Lower leg skin (tissue), 3 donors: ENCODE measurements at regions not wholly inside any gene's neighbourhood (a gene's known extent, or its start where the extent isn't known, plus 50 kb on each side); places are given as distances from the start of the nearest gene placed in this dataset.

Experiments
- CTCF ChIP-seq, 3 donors: fragments of 450-650 bp; IDR thresholded peaks; one replicate each; pipeline ENCODE4 v1.5.1; 2016; ENCODE audit warnings: antibody characterized with exemption in 3 of 3, mild to moderate bottlenecking in 3 of 3, moderate library complexity in 2 of 3
- POLR2A ChIP-seq, 2 donors: fragments of 450-650 bp; IDR thresholded peaks; one replicate each; pipeline ENCODE4 v1.6.1; 2016 to 2017; ENCODE audit warnings: antibody characterized with exemption in 2 of 2, mild to moderate bottlenecking in 1 of 2, moderate library complexity in 1 of 2

GRCh38 chr6:82779041-82779440 lies 286.6 kb downstream of the UBE3D start:
- TF ChIP-seq CTCF (IDR thresholded peaks at IDR 0.05) (no peak), POLR2A (IDR thresholded peaks at IDR 0.05) (no peak)
